DOHH2 (cell line): ENCODE measurements at regions not wholly inside any gene's neighbourhood (a gene's known extent, or its start where the extent isn't known, plus 50 kb on each side); places are given as distances from the start of the nearest gene placed in this dataset.

Source experiments
- H3F3A ChIP-seq: fragments of 200-600 bp; sonication (generic), shearing (Covaris generic); 2 replicates; pipeline ENCODE4 v1.6.0; 2016; ENCODE audit warnings: antibody characterized with exemption, mild to moderate bottlenecking; ENCODE audit not compliant: control insufficient read depth, insufficient read depth
- H3K27ac ChIP-seq: fragments of 200-600 bp; sonication (generic); 2 replicates; pipeline ENCODE4 v1.5.1; 2014; ENCODE audit warnings: low read depth, mild to moderate bottlenecking, low read length, moderate library complexity
- H3K27me3 ChIP-seq: fragments of 200-600 bp; sonication (generic); 2 replicates; pipeline ENCODE4 v1.6.1; 2014; ENCODE audit warnings: mild to moderate bottlenecking, low read length, mixed read lengths; ENCODE audit not compliant: control insufficient read depth
- H3K36me3 ChIP-seq: fragments of 200-600 bp; sonication (generic); 2 replicates; pipeline ENCODE4 v1.6.1; 2014; ENCODE audit warnings: mild to moderate bottlenecking, low read length, moderate library complexity, mixed read lengths; ENCODE audit not compliant: control insufficient read depth
- H3K4me1 ChIP-seq: fragments of 200-600 bp; sonication (generic); 2 replicates; pipeline ENCODE4 v1.6.1; 2014; ENCODE audit warnings: mild to moderate bottlenecking, low read length, mixed read lengths; ENCODE audit not compliant: control insufficient read depth
- H3K4me2 ChIP-seq: fragments of 200-600 bp; sonication (generic); 2 replicates; pipeline ENCODE4 v1.6.0; 2014; ENCODE audit warnings: mild to moderate bottlenecking, low read length, moderate library complexity
- H3K4me3 ChIP-seq: fragments of 200-600 bp; sonication (generic); 2 replicates; pipeline ENCODE4 v1.5.1; 2014; ENCODE audit warnings: mild to moderate bottlenecking, low read length, mixed read lengths
- H3K79me2 ChIP-seq: fragments of 200-600 bp; sonication (generic); 2 replicates; pipeline ENCODE4 v1.6.1; 2014; ENCODE audit warnings: mild to moderate bottlenecking, low read length, mixed read lengths; ENCODE audit not compliant: control insufficient read depth
- H3K9me2 ChIP-seq: fragments of 200-600 bp; sonication (generic); replicated peaks from 2 replicates; pipeline ENCODE4 v1.6.1; 2014; ENCODE audit warnings: mild to moderate bottlenecking, low read length, mixed read lengths; ENCODE audit not compliant: control insufficient read depth
- H3K9me3 ChIP-seq: fragments of 200-600 bp; sonication (generic); 2 replicates; pipeline ENCODE4 v1.6.1; 2014; ENCODE audit warnings: antibody characterized with exemption, low read length, mixed read lengths; ENCODE audit not compliant: control insufficient read depth, insufficient read depth
- H4K20me1 ChIP-seq: fragments of 200-600 bp; sonication (generic); 2 replicates; pipeline ENCODE4 v1.6.0; 2014; ENCODE audit warnings: low read depth, mild to moderate bottlenecking, antibody characterized with exemption, low read length, moderate library complexity; ENCODE audit not compliant: control insufficient read depth, insufficient read depth
- EZH2phosphoT487 ChIP-seq: fragments of 200-600 bp; sonication (generic); IDR thresholded peaks from 2 replicates; pipeline ENCODE4 v1.6.1; 2017; ENCODE audit warnings: borderline replicate concordance, mild to moderate bottlenecking, antibody characterized with exemption, low read length, moderate library complexity, mixed read lengths
- TF ChIP-seq, protein P1 (sequence below): fragments of 200-600 bp; sonication (generic); IDR thresholded peaks from one replicate; pipeline ENCODE4 v1.5.1; 2014; ENCODE audit warnings: antibody characterized with exemption, mild to moderate bottlenecking, low read depth, low read length; ENCODE audit not compliant: poor library complexity, severe bottlenecking

DNA sequence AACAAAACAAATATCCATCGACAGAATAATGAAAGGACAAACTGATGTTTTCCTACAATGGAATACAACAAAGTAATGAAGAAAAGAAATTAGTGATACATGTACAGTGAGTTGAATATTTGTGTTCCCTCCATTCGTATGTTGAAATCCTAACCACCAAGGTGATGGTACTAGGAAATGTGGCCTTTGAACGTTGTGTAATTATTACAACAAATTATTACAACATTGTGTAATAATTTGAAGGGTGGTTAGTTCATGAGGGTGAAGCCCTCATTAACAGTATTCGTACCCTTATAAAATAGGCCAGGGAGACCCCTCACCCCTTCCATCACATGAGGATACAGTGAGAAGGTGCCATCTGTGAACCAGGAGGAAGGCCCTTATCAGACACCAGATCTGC, 339.4 kb downstream of the BMP2 start:
- H3K4me2 ChIP-seq = no peak overlapping the region
- TF ChIP-seq, protein P1, sequence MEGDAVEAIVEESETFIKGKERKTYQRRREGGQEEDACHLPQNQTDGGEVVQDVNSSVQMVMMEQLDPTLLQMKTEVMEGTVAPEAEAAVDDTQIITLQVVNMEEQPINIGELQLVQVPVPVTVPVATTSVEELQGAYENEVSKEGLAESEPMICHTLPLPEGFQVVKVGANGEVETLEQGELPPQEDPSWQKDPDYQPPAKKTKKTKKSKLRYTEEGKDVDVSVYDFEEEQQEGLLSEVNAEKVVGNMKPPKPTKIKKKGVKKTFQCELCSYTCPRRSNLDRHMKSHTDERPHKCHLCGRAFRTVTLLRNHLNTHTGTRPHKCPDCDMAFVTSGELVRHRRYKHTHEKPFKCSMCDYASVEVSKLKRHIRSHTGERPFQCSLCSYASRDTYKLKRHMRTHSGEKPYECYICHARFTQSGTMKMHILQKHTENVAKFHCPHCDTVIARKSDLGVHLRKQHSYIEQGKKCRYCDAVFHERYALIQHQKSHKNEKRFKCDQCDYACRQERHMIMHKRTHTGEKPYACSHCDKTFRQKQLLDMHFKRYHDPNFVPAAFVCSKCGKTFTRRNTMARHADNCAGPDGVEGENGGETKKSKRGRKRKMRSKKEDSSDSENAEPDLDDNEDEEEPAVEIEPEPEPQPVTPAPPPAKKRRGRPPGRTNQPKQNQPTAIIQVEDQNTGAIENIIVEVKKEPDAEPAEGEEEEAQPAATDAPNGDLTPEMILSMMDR = no peak

DNA sequence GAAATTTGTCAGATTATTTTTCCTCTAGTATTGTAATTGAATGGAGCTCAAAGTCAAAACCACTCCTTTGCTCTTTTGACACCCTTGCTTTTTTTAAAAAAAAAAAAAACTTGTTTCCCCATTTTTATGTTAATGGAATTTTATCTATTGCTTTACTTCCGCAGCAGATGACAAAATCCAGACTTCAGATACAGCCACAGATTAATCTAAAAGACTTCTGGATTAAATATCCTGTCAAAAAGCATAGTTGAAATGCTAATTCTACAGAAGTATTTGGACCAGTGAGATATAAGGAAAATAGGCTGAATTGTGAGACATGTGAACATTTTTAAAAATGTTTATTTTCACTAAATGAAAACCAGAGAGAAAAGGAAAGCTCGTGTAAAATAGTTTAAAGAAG, 341.4 kb downstream of the BMP2 start:
- Histone ChIP-seq H3K36me3 (no peaks in the 10 kb centered on the region), H3K9me3 (no peaks in the 10 kb centered on the region), H3F3A (no peaks in the 10 kb centered on the region)

More for the DNA sequence above, 339.4 kb downstream of the BMP2 start:
- no peak overlapping the region for H3K4me3 ChIP-seq
- no peaks in the 10 kb centered on the region for H3F3A ChIP-seq
- H3K36me3 ChIP-seq = no peaks in the 10 kb centered on the region
- no peaks in the 10 kb centered on the region for H3K27me3 ChIP-seq
- no peaks in the 10 kb centered on the region for H4K20me1 ChIP-seq
- no peak overlapping the region for H3K27ac ChIP-seq
- H3K9me3 ChIP-seq = no peaks in the 10 kb centered on the region
- H3K4me1 ChIP-seq = no peaks in the 10 kb centered on the region
- no peaks in the 10 kb centered on the region for H3K9me2 ChIP-seq
- no peaks in the 10 kb centered on the region for H3K79me2 ChIP-seq

DNA sequence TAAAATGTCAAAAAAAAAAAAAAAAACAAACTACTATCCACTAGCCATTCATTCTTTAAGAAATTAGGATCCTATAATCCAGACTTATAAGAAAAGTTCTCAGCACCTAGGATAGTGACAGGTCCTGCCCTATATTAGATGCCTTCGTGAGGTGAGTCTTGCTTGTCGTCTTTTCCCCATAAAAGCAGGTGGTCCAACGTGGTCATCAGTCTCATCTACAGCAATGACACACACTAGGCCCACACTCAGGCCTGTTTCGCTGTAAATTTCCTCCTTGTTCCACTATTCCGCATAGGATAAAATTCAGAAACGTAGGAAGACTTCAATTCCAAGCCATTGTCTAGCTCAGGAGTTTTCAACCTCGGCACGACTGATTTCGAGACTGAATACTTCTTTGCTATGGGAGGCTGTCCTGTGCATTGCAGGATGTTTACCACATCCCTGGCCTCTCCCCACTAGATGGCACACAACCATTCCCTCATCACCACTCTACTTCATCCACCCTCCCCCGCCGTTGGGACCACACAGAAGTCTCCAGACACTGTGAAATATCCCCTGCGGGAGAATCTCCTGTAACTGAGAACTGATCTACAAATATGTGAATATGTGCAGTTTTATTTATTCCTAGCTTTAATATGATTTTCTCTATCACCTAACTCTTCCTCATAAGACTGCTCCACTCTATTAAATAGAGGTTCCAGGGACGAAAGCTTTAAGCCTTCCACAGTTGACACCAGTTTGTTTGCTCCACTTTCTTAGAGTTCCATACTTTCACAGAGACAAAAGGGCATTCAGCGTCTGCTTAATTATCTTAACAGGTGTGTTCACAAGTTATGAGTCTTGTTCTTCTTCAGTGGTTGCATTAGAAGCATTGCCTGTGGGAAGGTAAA, 346.3 kb downstream of the BMP2 start:
- Histone ChIP-seq H3K9me3 (no peaks in the 10 kb centered on the region), H3K27ac (no peak overlapping the region), H3K36me3 (no peaks in the 10 kb centered on the region), H3K79me2 (no peaks in the 10 kb centered on the region), H3K27me3 (no peaks in the 10 kb centered on the region), H4K20me1 (no peaks in the 10 kb centered on the region), H3K4me3 (no peak overlapping the region), H3F3A (no peaks in the 10 kb centered on the region), H3K4me2 (no peak overlapping the region), H3K9me2 (no peaks in the 10 kb centered on the region), H3K4me1 (no peaks in the 10 kb centered on the region)
- TF ChIP-seq EZH2phosphoT487 = no peak
- TF ChIP-seq, protein P1 = peak; percentile 23

More for the DNA sequence above, 341.4 kb downstream of the BMP2 start:
- no peak overlapping the region for H3K4me2 ChIP-seq
- no peaks in the 10 kb centered on the region for H3K4me1 ChIP-seq
- no peaks in the 10 kb centered on the region for H4K20me1 ChIP-seq
- H3K79me2 ChIP-seq = no peaks in the 10 kb centered on the region
- H3K4me3 ChIP-seq = no peak overlapping the region
- no peak overlapping the region for H3K27ac ChIP-seq
- H3K9me2 ChIP-seq = no peaks in the 10 kb centered on the region
- H3K27me3 ChIP-seq = no peaks in the 10 kb centered on the region
- TF ChIP-seq, protein P1 = no peak
- TF ChIP-seq EZH2phosphoT487 = no peak
